NCI-H2107 treated with DMSO at 0.1 percent for 48 hours (cell line): ENCODE measurements at regions not wholly inside any gene's neighbourhood (a gene's known extent, or its start where the extent isn't known, plus 50 kb on each side); places are given as distances from the start of the nearest gene placed in this dataset.
A peak's percentile ranks its signal among the peaks of the same experiment; 100 is the strongest.
"Not testable (repeated sequence)": the region's sequence is repeated elsewhere in the genome, so short reads cannot be mapped to it uniquely, and the experiment has no call there.

Experiments used
- DNase-seq: peaks from one replicate; lab custom pipeline; 2025; ENCODE audit not compliant: unreplicated experiment; lab: John Stamatoyannopoulos, UW

DNA sequence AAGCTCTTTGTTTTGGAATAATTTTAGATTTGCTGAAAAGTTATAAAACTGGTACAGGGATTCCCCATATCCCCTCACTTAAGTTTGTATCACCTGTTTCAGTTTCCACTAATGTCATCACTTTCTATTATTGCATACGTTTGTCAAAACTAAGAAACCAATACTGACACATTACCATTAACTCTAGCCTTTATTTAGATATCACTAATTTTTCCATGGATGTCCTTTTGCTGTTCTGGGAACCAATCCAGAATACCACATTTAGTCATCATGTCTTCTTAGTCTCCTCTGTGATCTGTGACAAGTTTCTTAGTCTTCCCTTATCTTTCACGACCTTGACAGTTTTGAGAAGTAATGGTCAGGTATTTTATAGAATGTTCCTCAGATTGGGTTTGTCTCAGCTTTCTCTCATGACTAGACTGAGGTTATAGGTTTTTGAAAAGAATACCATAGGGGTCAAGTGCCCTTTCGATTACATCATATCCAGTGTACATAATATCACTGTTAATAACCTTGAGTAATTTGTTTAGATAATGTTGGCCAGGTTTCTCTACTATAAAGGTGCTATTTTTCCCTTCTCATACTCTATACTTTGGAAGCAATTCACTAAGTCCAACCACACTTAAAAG lies 51.9 kb upstream of the NMUR2 start:
- DNase-seq = no peak

DNA sequence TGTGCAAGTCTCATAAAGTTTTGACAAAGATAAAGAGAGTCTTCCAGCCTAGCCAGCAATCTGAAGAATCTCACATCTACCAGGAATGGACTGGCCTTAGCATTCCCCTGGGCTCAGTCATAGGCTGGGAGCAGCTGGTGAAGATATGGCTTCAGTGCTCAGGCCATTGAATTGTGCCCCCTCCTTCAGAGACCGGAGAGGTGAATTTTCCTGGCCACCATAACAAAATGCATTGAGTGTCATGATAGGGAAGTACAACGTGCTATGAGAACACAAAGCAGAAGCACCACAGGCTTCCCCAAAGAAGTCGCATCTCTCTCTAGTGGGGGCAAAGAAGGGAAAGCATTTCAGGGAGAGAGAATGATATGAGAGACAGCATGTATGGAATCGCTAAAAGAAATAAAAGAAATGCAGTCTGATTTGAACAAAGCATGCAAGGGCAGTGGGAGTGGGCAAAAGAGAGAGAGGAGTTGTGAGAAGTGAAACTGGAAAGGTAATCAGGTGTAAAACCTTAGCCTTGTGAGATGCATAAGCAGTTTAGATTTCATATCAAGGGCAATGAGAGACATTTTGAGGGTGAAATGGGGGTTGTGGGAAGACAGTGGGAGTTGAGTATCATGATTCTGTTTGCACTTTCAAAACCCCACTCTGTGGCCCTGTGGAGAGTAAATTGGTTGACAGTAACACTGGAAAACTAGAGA lies 57.1 kb upstream of the NMUR2 start:
- DNase-seq = no peak

DNA sequence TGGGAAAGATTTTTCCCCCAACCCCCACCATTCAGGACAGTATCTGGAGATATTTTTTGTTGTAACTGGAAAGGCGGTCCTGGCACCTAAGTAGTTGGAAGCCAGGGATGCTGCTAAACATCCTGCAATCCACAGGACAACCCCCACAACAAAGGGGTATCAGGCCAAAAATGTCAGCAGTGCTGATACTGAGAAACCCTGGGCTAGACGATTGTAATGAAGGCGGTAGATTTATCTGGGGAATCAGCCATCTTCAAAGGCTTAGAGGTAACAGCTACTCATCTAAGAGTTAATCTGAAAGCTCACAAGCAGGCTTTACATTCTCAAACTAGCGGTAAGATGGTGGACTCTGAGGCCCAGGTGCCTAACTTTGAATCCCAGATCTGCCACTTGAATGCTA lies 59.0 kb upstream of the NMUR2 start:
- DNase-seq = no peak

DNA sequence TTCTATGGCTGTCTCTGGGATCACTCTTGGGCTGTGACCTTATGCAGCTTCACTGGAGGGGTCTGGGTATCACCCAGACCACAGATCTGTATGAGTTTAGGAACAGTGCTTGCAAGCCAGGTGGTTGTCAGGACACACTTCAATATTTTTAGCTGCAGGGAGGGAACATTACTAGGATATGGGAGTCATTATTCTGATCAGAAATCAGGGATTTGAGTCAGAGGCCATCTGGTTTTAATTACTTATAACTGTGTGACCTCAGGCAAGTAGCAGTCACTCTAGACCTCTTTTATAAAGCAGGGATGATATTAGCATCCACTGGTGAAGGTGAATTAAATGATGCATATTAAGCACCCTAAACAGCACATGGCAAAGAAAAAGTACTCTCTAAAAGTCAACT lies 60.1 kb upstream of the NMUR2 start:
- DNase-seq = no peak

DNA sequence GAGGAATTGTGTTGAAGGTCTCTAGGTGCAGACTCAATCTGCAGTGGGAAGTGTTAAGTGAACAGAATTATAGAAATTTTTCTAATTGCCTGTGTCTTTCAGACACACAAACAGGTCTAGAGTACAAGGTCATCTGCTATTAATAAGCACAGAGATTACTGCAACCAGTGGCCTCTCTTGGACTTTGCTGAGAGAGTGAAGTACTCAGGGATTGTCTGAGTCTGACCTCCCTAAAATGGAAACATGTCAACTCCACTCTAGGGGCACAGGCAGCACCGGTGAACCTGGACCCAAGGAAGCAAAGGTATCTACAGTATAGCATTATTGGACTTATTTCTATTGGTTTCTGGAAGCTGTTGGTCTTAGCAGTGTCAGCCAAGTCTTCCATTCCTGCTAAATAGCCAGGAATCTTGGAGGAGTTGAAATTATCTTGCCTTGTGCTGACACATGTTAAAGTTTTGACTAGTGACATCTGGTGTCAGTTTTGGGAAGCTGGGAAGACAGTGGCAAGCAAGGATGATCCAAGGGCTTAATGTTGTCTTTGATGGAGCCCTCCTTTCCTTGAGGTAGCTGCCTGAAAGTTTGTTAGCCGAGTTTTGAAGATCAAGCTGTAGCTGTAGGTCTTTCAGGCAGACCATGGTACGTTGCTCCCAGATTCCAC lies 61.1 kb upstream of the NMUR2 start:
- DNase-seq = no peak

DNA sequence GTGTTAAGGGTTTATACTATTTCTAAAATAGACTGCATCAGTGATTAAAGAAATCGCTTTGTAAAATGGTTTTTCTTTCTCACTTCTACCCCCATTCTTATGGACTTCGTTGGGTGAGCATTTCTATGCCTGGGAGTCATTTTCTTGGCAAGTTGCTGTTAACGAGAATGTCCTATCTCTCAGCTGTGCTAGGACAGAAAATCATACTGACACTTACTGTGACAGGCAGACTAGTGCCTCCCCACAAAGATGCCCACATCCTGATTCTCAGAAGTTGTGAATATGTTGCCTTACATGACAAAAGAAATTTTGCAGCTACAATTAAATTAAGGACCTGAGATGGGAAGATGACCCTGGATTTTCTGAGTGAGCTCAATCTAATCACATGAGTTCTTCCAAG lies 65.1 kb upstream of the NMUR2 start:
- DNase-seq = no peak

DNA sequence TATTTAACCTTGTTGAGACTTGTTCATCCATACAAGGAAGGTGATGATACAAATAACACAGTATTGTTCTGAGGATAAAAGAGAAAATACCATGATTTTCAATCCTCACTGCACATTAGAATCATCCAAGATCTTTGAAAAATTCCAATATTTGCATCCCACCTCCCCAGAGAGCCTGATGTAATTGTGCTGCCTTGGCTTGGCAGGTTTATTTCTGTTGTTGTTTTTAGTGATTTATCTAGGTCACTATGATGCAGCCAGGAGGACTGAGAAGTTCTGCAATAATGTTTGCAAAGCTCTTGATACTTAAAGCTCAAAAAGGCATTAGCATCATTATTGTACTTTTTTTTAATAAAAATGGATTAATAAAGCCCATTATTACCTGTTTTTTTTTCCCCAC lies 67.0 kb upstream of the NMUR2 start:
- DNase-seq = no peak

DNA sequence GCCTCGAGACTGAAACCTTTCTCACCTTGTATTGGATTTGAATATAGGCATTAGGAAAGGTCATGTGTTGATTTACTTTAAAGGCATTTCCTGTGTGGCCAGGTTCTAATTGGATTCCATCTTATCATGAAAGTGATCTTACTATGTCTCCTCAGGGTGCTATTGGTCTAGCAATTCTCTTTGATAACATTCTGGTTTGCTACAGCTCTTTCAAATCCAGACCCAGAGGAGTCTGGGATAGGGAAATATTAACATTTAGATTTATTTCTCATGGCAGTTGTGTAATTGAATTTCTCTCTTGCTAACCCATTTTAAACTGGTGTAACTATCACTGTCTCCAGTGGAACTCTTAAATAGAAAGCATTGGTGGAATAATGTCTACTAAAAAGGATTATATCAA lies 69.9 kb upstream of the NMUR2 start:
- DNase-seq = no peak

DNA sequence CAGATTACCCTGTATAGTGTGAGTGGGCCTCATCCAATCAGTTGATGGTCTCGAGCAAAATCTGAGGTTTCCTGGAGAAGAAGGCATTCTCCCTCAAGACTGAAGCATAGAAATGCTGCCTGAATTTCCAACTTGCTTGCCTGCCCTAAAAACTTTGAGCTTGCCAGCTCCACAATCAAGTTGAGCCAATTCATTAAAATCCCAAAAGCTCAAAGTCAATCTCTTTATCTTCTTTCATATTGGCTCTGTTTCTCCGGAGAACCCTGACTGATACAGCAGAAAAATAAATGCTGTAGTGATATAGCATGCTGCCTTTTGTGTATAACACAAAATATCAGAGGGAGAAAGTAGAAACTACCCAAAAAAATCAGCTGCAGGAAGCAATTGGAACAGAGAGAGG lies 72.5 kb upstream of the NMUR2 start:
- DNase-seq = no peak

DNA sequence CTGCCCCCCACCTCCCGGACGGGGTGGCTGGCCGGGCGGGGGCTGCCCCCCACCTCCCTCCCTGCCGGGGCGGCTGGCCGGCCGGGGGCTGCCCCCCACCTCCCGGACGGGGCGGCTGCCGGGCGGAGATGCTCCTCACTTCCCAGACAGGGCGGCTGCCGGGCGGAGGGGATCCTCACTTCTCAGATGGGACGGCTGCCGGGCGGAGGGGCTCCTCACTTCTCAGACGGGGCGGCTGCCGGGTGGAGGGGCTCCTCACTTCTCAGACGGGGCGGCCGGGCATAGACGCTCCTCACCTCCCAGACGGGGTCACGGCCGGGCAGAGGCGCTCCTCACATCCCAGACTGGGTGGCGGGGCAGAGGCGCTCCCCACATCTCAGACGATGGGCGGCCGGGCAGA lies 74.8 kb upstream of the NMUR2 start:
- DNase-seq = not testable (repeated sequence)

DNA sequence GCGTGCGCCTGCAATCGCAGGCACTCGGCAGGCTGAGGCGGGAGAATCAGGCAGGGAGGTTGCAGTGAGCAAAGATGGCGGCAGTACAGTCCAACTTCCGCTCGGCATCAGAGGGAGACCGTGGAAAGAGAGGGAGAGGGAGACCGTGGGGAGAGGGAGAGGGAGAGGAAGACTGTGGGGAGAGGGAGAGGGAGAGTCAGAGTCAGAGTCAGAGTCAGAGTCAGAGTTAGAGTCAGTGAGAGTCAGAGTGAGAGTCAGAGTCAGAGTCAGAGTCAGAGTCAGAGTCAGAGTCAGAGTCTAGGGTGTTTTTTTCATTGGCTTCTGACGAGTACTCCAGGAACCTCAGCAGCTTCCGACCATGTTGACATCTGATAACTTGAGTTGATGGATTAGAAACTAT lies 75.6 kb upstream of the NMUR2 start:
- DNase-seq = not testable (repeated sequence)

DNA sequence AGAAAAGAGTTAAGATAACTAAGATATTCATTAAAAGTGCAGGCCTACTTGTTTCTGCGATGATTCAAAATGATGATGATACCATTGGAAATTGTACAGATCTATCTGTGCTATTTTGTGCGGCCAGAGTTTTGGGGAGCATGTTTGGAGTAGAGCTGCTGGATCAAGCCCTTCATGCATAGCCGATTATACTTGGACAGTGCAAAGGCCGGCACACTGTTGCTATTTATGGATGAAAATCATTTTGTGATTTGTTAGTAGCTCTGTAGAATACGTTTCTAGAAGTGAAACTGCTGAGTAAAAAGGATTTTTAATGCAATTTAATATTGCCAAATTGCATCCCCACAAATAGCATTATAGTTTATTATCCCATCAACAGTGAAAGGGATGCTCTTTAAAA lies 82.1 kb upstream of the NMUR2 start:
- no peak for DNase-seq

DNA sequence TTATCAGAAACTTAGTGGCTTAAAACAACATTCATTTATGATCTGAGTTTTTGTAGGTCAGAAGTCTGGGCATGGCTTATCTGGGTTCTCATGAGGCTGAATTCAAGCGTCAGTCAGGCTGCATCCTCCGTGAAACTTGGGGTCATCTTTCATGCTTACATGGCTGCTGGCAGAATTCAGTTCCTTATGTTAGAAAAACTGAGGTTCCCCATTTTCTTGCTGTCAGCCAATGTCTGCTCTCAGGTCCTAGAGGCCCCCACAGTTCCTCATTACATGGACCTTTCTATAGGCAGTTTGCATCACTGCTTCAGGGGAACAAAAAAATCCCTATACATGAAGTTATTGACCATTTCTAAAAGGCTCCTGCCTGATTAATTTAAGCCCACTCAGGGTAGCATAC lies 83.8 kb upstream of the NMUR2 start:
- DNase-seq = no peak

DNA sequence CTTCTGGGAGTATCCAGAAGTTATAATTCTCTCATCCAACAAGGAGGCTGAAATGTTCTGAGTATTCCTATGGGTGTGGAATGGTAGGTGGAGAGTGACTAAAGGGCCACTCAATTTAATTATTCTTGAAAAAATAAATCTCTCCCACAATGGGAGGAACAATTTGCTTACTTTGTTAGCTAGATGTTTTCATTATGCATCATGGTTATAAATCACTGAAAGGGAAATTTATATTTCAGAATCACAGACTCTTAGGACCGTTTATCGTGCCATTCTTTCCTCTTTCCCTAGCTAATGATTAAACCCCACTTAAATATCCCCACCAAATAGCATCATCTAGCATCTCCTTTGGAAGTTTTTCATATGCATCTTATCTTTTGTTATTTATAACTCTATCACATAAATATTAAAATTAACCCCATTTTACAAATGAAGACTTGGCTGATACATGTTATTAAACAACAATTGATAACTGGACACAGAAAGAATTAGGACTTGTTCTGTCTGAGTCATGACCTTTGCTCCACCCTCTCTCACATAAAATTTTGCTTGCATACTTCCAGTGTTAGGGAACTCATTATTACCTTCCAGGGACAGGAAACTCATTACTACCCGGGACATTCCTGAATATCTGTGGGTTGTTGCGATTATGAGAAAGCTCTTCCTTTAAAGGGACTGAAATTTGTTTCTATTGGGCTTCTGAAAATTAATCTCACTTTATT lies 94.9 kb upstream of the NMUR2 start:
- DNase-seq = no peak

DNA sequence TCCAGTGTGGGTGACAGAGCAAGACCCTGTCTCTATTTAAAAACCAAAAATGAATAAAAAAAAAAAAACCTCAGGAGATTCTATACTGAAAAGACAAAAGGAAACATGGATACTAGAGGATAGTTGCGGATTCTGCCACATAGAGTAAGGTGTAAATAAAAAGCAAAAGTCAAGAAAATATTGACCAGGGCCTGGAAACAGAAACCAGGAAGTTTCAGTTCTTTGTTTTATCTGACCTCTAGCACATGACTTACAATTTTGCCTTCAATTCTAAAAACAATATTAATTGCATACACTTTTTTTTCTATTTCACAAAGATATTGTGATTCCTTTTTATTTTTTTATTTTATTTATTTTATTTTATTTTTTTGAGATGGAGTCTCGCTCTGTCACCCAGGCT lies 96.2 kb upstream of the NMUR2 start:
- no peak for DNase-seq

DNA sequence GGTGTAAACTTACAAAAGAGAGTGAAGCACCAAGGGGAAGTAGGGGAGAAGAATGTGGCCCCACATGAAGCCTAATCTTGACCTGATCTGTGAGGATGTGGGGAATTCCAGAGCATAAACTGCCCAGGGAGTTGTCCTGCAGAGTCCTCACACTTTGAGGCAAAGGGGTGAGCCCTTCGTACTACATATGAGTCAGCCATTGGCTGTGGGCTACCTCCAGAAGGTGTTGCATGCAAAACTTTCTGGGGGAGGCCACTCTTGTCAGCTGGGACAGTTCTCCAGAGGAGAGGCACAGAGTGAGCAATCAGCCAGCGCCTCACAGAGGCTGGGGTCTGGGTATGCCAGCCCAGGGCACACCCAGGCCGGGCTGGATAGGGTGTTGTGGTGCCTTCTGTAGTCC lies 98.1 kb upstream of the NMUR2 start:
- no peak for DNase-seq

DNA sequence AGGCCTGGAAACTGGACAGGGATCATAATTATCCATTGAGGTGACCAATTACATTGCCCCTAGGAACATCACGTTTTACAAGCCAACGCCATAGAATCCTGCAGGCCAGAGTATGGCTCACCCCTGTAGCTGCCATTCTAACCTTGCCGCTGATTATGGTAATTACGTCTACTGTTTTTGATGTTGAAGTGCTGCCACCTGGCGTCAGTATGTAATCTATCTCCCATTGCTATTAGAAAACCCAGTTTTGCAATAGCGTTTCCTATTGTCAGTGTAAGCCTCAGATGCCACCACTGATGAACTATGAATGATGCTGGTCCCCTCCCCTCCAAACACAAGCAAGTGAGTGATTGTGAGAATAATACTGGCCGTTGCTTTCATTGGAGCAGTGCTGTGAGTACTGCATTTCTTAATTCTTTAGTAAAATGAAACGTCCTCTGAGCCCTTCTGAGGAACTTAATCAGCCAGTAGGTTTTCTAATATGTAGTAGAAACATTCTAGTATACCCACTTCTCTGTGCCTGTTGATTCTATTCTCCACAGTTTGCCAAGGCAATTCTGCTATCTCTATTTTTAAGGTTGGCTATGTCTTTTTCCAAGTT lies 100.5 kb upstream of the NMUR2 start:
- DNase-seq = peak; percentile 12

DNA sequence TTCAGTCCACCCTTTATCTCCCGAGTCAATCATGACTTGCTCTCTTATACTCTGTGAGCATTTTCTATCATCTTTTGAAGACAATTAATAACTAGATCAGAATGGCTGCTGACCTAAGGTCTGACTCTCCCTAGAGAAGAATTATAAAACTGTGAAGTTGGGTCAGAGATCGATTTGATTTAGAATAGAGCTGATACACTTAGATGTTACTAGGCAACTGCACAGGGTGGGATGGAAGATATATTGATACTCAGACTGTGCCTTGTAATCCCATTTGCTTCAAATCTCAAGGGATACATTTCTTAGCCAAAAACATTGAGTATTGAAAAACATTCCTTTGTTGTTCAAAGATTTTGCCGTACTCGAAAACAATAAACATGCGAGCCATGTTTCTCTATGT lies 106.0 kb upstream of the NMUR2 start:
- DNase-seq = no peak

DNA sequence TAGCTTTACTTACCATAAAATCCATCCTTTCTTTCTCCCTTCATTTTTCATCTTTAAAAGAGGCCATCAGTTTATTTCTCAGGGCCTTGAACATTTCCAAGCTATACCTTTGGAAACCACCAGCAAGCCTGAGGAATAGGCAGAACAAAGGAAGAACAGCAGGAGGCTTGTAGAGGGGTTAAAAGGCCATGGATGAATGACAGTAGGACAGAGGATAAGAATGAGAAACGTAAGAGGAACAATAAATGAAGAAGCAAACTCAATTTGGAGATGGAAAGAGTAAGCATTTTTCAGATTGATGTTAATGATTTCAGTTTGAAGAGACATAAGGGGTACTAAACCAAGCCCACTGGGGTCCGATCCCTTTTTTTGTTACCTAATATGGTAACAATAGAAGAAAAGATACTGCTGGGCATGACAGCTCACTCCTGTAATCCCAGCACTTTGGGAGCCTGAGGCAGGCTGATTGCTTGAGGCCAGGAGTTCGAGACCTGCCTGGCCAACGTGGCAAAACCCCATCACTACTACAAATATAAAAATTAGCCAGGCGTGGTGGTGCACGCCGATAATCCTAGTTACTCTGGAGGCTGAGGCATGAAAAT lies 106.6 kb upstream of the NMUR2 start:
- DNase-seq = no peak

DNA sequence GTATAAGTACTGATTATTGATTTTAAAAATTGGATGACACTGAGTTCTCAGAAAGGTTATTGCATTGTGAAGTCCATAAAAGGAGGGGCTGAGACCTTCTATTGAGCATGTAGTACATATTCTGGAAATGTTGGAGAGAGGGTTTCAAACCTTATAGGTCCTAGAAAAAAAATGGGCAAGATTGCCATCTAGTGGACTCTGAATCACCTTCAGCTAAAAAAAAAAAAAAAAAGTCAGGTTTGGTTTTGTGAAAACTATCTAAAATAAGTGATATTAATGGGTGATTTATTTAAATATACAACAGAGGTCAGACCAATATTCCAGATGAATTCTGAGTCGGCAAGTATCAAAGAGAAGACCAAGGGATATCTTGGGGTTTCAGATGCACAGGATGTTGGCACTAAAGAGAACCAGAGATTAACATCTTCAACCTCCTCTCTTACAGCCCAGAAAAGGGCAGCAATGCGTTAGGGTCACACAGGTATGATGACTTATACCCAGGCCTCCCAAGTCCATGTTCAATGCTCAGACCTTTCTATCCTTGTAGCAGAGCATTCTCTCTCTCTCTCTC lies 109.8 kb upstream of the NMUR2 start:
- DNase-seq = no peak

DNA sequence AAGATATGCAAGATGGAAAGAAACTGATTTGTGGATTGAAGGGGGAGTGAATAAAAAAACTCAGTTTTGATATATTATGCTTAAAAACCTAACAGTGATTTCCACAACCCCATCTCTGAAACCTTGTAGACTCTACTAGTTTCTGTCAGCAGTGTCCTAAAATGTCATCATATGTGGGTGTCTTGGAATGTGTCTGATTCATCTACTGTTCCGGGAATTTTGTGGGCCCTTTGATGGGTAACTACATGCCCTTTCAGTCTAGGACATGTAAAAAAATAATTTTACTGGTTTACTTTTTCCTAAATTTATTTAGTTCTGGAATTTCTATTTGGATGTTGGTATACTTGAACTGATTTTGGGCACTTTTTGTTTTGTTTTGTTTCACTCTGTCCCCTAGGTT lies 118.9 kb upstream of the NMUR2 start:
- no peak for DNase-seq
